Endothelial cell (in vitro differentiated cells): ENCODE measurements at regions not wholly inside any gene's neighbourhood (a gene's known extent, or its start where the extent isn't known, plus 50 kb on each side); places are given as distances from the start of the nearest gene placed in this dataset.

ENCODE experiments used
- DNase-seq: peaks from one replicate; pipeline ENCODE4 v3.0.0; 2021; ENCODE audit warnings: low spot score
- H3K27ac Mint-ChIP-seq: one replicate; pipeline ENCODE4 v1.8.0; 2021; ENCODE audit warnings: mixed read lengths, inconsistent platforms; ENCODE audit not compliant: unreplicated experiment
- H3K27me3 Mint-ChIP-seq: one replicate; pipeline ENCODE4 v1.8.0; 2021; ENCODE audit warnings: mild to moderate bottlenecking, moderate library complexity, mixed read lengths, inconsistent platforms; ENCODE audit not compliant: unreplicated experiment
- H3K36me3 Mint-ChIP-seq: one replicate; pipeline ENCODE4 v1.8.0; 2021; ENCODE audit warnings: mild to moderate bottlenecking, low read depth, mixed read lengths, inconsistent platforms; ENCODE audit not compliant: unreplicated experiment
- H3K4me1 Mint-ChIP-seq: one replicate; pipeline ENCODE4 v1.8.0; 2021; ENCODE audit warnings: mild to moderate bottlenecking, mixed read lengths, inconsistent platforms; ENCODE audit not compliant: unreplicated experiment
- H3K4me3 Mint-ChIP-seq: one replicate; pipeline ENCODE4 v1.8.0; 2021; ENCODE audit warnings: mild to moderate bottlenecking, mixed read lengths, inconsistent platforms; ENCODE audit not compliant: unreplicated experiment
- H3K9me3 Mint-ChIP-seq: one replicate; pipeline ENCODE4 v1.8.0; 2021; ENCODE audit warnings: mixed read lengths, inconsistent platforms; ENCODE audit not compliant: unreplicated experiment
- CTCF ChIP-seq: fragments of 200-600 bp; sonication (generic); IDR thresholded peaks from one replicate; pipeline ENCODE4 v1.5.0; 2021; ENCODE audit warnings: antibody characterized with exemption; ENCODE audit not compliant: unreplicated experiment

- Mint-ChIP-seq H3K4me3 (no peak overlapping the region), H3K4me1 (peaks cover 11% of the 10 kb centered on the region), H3K9me3 (no peaks in the 10 kb centered on the region), H3K27me3 (peaks cover 3% of the 10 kb centered on the region), H3K27ac (no peak overlapping the region), H3K36me3 (no peaks in the 10 kb centered on the region)
- DNase-seq = no peak
- no peak for TF ChIP-seq CTCF
These were observed 129.3 kb upstream of the FLRT2 start for GRCh38 chr14:85400678-85401077.

- Mint-ChIP-seq H3K4me3 (no peak overlapping the region), H3K36me3 (no peaks in the 10 kb centered on the region), H3K9me3 (no peaks in the 10 kb centered on the region), H3K27ac (no peak overlapping the region), H3K4me1 (peaks cover 11% of the 10 kb centered on the region), H3K27me3 (peaks cover 3% of the 10 kb centered on the region)
- no peak for TF ChIP-seq CTCF
- DNase-seq = no peak
These were observed 128.6 kb upstream of the FLRT2 start for GRCh38 chr14:85401384-85401783.

- no peak overlapping the region for H3K4me3 Mint-ChIP-seq
- no peak for DNase-seq
- H3K36me3 Mint-ChIP-seq = no peaks in the 10 kb centered on the region
- no peak overlapping the region for H3K27ac Mint-ChIP-seq
- no peak for TF ChIP-seq CTCF
- H3K9me3 Mint-ChIP-seq = no peaks in the 10 kb centered on the region
- peaks cover 8% of the 10 kb centered on the region for H3K4me1 Mint-ChIP-seq
- H3K27me3 Mint-ChIP-seq = peaks cover 3% of the 10 kb centered on the region
These were observed 127.3 kb upstream of the FLRT2 start for GRCh38 chr14:85402569-85403162.

GRCh38 chr14:85409481-85410210 lies 120.3 kb upstream of the FLRT2 start:
- H3K4me1 Mint-ChIP-seq = peaks cover 11% of the 10 kb centered on the region
- H3K4me3 Mint-ChIP-seq = no peak overlapping the region
- no peaks in the 10 kb centered on the region for H3K9me3 Mint-ChIP-seq
- no peak for TF ChIP-seq CTCF
- H3K27me3 Mint-ChIP-seq = peaks cover 2% of the 10 kb centered on the region
- no peak for DNase-seq
- no peak overlapping the region for H3K27ac Mint-ChIP-seq
- no peaks in the 10 kb centered on the region for H3K36me3 Mint-ChIP-seq

GRCh38 chr14:85412756-85413155 lies 117.2 kb upstream of the FLRT2 start:
- Mint-ChIP-seq H3K27ac (no peak overlapping the region), H3K4me1 (peaks cover 26% of the 10 kb centered on the region), H3K4me3 (no peak overlapping the region), H3K27me3 (no peaks in the 10 kb centered on the region), H3K9me3 (no peaks in the 10 kb centered on the region), H3K36me3 (no peaks in the 10 kb centered on the region)
- no peak for DNase-seq
- TF ChIP-seq CTCF = no peak
